ENCODE measurements at regions not wholly inside any gene's neighbourhood (a gene's known extent, or its start where the extent isn't known, plus 50 kb on each side); places are given as distances from the start of the nearest gene placed in this dataset.

GRCh38 chrX:147832707-147833348 is 78.9 kb upstream of the FMR1 start:
- H3K4me1 ChIP-seq (ENCODE audit: insufficient read depth, low read length) = no peaks in the 10 kb centered on the region
- no peak overlapping the region for H3K4me3 ChIP-seq (ENCODE audit: low read length)
- H3K9ac ChIP-seq (ENCODE audit: low read depth, low read length) = no peak overlapping the region
- WGBS = 55% methylated on average over 2 of the region's 2 CpGs
- H3K27me3 ChIP-seq (ENCODE audit: insufficient read depth, low read length) = no peaks in the 10 kb centered on the region
- H3K27ac ChIP-seq (ENCODE audit: low read depth, low read length) = no peak overlapping the region
- H3K36me3 ChIP-seq (ENCODE audit: insufficient read depth, low read length) = no peaks in the 10 kb centered on the region
- H3K9me3 ChIP-seq (ENCODE audit: insufficient read depth, low read depth, low read length) = no peaks in the 10 kb centered on the region

DNA sequence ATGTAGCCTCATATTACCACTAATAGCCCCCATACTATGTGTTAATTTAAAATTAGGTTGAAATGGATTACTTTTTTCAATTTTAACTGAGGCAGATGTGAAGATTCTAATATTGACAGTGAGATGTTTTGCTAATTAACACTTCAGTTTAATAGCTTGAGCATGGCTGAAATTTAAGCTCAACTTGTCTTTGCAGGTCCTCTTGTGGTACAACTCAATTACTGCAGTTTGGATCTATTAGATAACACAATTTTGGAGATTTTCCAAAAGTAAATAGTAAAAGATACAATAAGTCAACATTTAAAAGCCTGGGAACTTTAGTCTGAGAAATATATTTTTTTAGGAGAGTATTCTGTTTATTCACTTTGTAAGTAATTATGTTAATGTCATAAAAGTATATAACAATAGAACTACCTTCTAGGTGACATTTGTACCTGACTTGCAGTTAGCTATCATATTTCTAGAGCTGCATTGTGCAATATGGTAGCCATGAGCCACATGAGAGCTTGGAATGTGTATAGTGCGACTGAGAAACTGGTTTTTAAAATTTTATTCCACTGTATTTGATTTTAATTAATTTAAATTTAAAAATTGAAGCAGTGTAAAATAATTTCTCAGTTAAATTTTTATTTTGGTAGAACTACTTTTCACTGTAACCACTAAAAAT is 73.1 kb upstream of the FMR1 start:
- H3K36me3 ChIP-seq (ENCODE audit: insufficient read depth, low read length) = no peaks in the 10 kb centered on the region
- no CpG with 5 or more reads among the region's 1 CpG for WGBS
- no peak overlapping the region for H3K27ac ChIP-seq (ENCODE audit: low read depth, low read length)
- no peak overlapping the region for H3K4me3 ChIP-seq (ENCODE audit: low read length)
- no peaks in the 10 kb centered on the region for H3K4me1 ChIP-seq (ENCODE audit: insufficient read depth, low read length)
- H3K9ac ChIP-seq (ENCODE audit: low read depth, low read length) = no peak overlapping the region
- no peaks in the 10 kb centered on the region for H3K27me3 ChIP-seq (ENCODE audit: insufficient read depth, low read length)
- no peaks in the 10 kb centered on the region for H3K9me3 ChIP-seq (ENCODE audit: insufficient read depth, low read depth, low read length)

GRCh38 chrX:147846676-147847075 is 65.0 kb upstream of the FMR1 start:
- WGBS = 93% methylated on average over 1 of the region's 3 CpGs
- Histone ChIP-seq H3K4me1 (ENCODE audit: insufficient read depth, low read length) (peaks cover 8% of the 10 kb centered on the region; the same call in 1 of the 2 replicates), H3K36me3 (ENCODE audit: insufficient read depth, low read length) (no peaks in the 10 kb centered on the region), H3K9ac (ENCODE audit: low read depth, low read length) (no peak overlapping the region), H3K27ac (ENCODE audit: low read depth, low read length) (no peak overlapping the region), H3K9me3 (ENCODE audit: insufficient read depth, low read depth, low read length) (no peaks in the 10 kb centered on the region), H3K4me3 (ENCODE audit: low read length) (no peak overlapping the region), H3K27me3 (ENCODE audit: insufficient read depth, low read length) (no peaks in the 10 kb centered on the region)

- no peak overlapping the region for H3K9ac ChIP-seq (ENCODE audit: low read depth, low read length)
- H3K27me3 ChIP-seq (ENCODE audit: insufficient read depth, low read length) = no peaks in the 10 kb centered on the region
- H3K4me1 ChIP-seq (ENCODE audit: insufficient read depth, low read length) = peaks cover 8% of the 10 kb centered on the region; the same call in 1 of the 2 replicates
- 82% methylated on average over 7 of the region's 7 CpGs for WGBS
- H3K9me3 ChIP-seq (ENCODE audit: insufficient read depth, low read depth, low read length) = no peaks in the 10 kb centered on the region
- no peak overlapping the region for H3K4me3 ChIP-seq (ENCODE audit: low read length)
- H3K36me3 ChIP-seq (ENCODE audit: insufficient read depth, low read length) = no peaks in the 10 kb centered on the region
- H3K27ac ChIP-seq (ENCODE audit: low read depth, low read length) = no peak overlapping the region
These were observed 63.7 kb upstream of the FMR1 start for GRCh38 chrX:147847999-147848398.

DNA sequence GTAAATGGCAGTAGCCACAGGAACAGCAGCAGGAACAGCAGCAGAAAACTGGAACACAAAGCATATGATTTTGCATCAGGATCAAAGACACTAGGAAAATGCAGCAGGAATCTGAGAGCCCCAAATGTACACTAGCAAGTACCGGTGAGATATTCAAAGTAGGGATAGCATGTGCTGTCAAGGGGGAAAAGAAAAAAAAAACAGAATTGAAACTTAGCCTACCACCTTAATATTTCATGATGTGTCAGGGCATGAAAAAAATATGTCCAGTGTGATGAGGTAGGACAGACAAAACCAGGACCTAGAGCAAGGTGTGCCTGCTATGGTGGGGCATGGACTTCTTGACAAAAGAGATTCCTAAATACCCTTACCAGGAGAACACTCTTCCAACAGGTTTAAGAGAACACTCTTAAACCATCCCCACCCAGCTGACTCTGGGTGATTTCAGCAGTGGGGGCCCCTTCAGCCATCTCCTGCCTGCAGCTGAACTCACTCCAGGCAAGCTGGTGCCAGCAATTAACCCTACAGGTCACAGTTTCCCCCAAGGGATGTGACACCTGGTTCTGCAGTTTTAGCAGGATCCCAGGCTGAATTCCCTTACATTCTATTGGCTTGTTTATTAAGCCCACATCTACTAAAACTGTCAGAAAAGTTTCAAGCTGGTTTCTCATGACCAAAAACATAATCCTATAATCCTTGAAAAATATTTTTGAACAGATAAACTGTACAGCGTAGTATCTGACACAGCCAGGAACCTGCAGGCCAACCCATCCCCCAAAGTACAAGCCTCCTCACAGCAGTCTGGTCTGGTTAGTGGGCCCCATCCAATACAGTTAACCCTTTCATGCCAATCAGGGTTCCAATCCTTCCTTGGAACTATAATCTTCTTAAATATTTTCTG is 62.9 kb upstream of the FMR1 start:
- no peaks in the 10 kb centered on the region for H3K9me3 ChIP-seq (ENCODE audit: insufficient read depth, low read depth, low read length)
- H3K27ac ChIP-seq (ENCODE audit: low read depth, low read length) = no peak overlapping the region
- peaks cover 8% of the 10 kb centered on the region; the same call in 1 of the 2 replicates for H3K4me1 ChIP-seq (ENCODE audit: insufficient read depth, low read length)
- WGBS = 81% methylated on average over 2 of the region's 2 CpGs
- no peak overlapping the region for H3K4me3 ChIP-seq (ENCODE audit: low read length)
- no peak overlapping the region for H3K9ac ChIP-seq (ENCODE audit: low read depth, low read length)
- no peaks in the 10 kb centered on the region for H3K36me3 ChIP-seq (ENCODE audit: insufficient read depth, low read length)
- H3K27me3 ChIP-seq (ENCODE audit: insufficient read depth, low read length) = no peaks in the 10 kb centered on the region

- WGBS = 100% methylated on average over 1 of the region's 3 CpGs
- Histone ChIP-seq H3K27me3 (ENCODE audit: insufficient read depth, low read length) (no peaks in the 10 kb centered on the region), H3K4me3 (ENCODE audit: low read length) (no peak overlapping the region), H3K4me1 (ENCODE audit: insufficient read depth, low read length) (peaks cover 8% of the 10 kb centered on the region; the same call in 1 of the 2 replicates), H3K36me3 (ENCODE audit: insufficient read depth, low read length) (no peaks in the 10 kb centered on the region), H3K9me3 (ENCODE audit: insufficient read depth, low read depth, low read length) (no peaks in the 10 kb centered on the region), H3K9ac (ENCODE audit: low read depth, low read length) (no peak overlapping the region), H3K27ac (ENCODE audit: low read depth, low read length) (no peak overlapping the region)
These were observed 60.8 kb upstream of the FMR1 start for GRCh38 chrX:147850875-147851274.

DNA sequence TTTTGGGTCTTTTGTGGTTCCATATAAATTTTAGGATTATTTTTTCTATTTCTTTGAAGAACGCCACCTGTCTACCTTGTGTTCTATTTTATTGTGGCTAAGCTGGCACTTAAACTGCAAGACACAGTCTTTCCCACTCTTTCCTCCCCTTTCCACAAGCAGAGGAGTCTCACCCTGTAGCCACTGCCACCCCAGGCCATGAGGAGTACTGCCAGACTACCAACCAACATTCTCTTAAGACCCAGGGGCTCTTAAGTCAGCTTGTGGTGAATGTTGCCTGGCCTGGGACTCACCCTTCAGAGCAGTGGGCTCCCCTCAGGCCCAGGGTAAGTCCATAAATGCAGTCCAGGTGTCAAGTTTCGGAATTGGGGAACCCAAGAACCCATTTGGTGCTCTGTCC is 58.0 kb upstream of the FMR1 start:
- peaks cover 6% of the 10 kb centered on the region; the same call in 1 of the 2 replicates for H3K4me1 ChIP-seq (ENCODE audit: insufficient read depth, low read length)
- WGBS = 81% methylated on average over 1 of the region's 2 CpGs
- H3K27ac ChIP-seq (ENCODE audit: low read depth, low read length) = no peak overlapping the region
- H3K4me3 ChIP-seq (ENCODE audit: low read length) = no peak overlapping the region
- no peaks in the 10 kb centered on the region for H3K27me3 ChIP-seq (ENCODE audit: insufficient read depth, low read length)
- H3K9me3 ChIP-seq (ENCODE audit: insufficient read depth, low read depth, low read length) = no peaks in the 10 kb centered on the region
- H3K9ac ChIP-seq (ENCODE audit: low read depth, low read length) = no peak overlapping the region
- no peaks in the 10 kb centered on the region for H3K36me3 ChIP-seq (ENCODE audit: insufficient read depth, low read length)

GRCh38 chrX:147859666-147860065 is 52.1 kb upstream of the FMR1 start:
- no peaks in the 10 kb centered on the region for H3K4me1 ChIP-seq (ENCODE audit: insufficient read depth, low read length)
- no peak overlapping the region for H3K4me3 ChIP-seq (ENCODE audit: low read length)
- 35% methylated on average over 2 of the region's 2 CpGs for WGBS

More at GRCh38 chrX:147859666-147860065, 52.1 kb upstream of the FMR1 start:
- Histone ChIP-seq H3K9ac (ENCODE audit: low read depth, low read length) (no peak overlapping the region), H3K27ac (ENCODE audit: low read depth, low read length) (no peak overlapping the region), H3K27me3 (ENCODE audit: insufficient read depth, low read length) (no peaks in the 10 kb centered on the region), H3K36me3 (ENCODE audit: insufficient read depth, low read length) (no peaks in the 10 kb centered on the region), H3K9me3 (ENCODE audit: insufficient read depth, low read depth, low read length) (no peaks in the 10 kb centered on the region)
